Choroid plexus epithelial cell (primary cell): ENCODE measurements at regions not wholly inside any gene's neighbourhood (a gene's known extent, or its start where the extent isn't known, plus 50 kb on each side); places are given as distances from the start of the nearest gene placed in this dataset.

Experiments used
- DNase-seq: peaks from one replicate; pipeline ENCODE4 v3.0.0-alpha.2; 2010; ENCODE audit warnings: low read depth
- H3K4me3 ChIP-seq: 2 replicates; pipeline ENCODE4 v1.5.1; 2011; ENCODE audit warnings: low read depth, mild to moderate bottlenecking, control low read depth, low read length, moderate library complexity
- CTCF ChIP-seq: conservative IDR thresholded peaks from 2 replicates; pipeline ENCODE4 v1.5.1; 2011; ENCODE audit warnings: low read depth, mild to moderate bottlenecking, control low read depth, inconsistent platforms, low read length, moderate library complexity

- no peak for TF ChIP-seq CTCF
- DNase-seq: no peak
- H3K4me3 ChIP-seq: no peak overlapping the region
These were observed 332.4 kb upstream of the IGF1R start for GRCh38 chr15:98315971-98316370.

GRCh38 chr15:98321896-98322295, 326.4 kb upstream of the IGF1R start:
- TF ChIP-seq CTCF: no peak
- no peak for DNase-seq
- H3K4me3 ChIP-seq: no peak overlapping the region

GRCh38 chr15:98322581-98322980, 325.8 kb upstream of the IGF1R start:
- no peak for DNase-seq
- no peak overlapping the region for H3K4me3 ChIP-seq
- no peak for TF ChIP-seq CTCF

- no peak for DNase-seq
- H3K4me3 ChIP-seq: no peak overlapping the region
- no peak for TF ChIP-seq CTCF
These were observed 323.9 kb upstream of the IGF1R start for GRCh38 chr15:98324341-98324970.

- no peak for TF ChIP-seq CTCF
- no peak for DNase-seq
These were observed 321.5 kb upstream of the IGF1R start for GRCh38 chr15:98326804-98327203.

GRCh38 chr15:98330258-98330657, 318.1 kb upstream of the IGF1R start:
- H3K4me3 ChIP-seq: no peak overlapping the region
- no peak for TF ChIP-seq CTCF
- DNase-seq: no peak

More at GRCh38 chr15:98326804-98327203, 321.5 kb upstream of the IGF1R start:
- H3K4me3 ChIP-seq: no peak overlapping the region

GRCh38 chr15:98330692-98331435, 317.5 kb upstream of the IGF1R start:
- H3K4me3 ChIP-seq: no peak overlapping the region
- no peak for DNase-seq
- TF ChIP-seq CTCF: no peak
